Renal pelvis (tissue), 1 donor: ENCODE measurements at regions not wholly inside any gene's neighbourhood (a gene's known extent, or its start where the extent isn't known, plus 50 kb on each side); places are given as distances from the start of the nearest gene placed in this dataset.

Experiments used
- DNase-seq: peaks from one replicate; pipeline ENCODE4 v3.0.0-alpha.2; 2013

- DNase-seq: no peak
These were observed 622.4 kb downstream of the BCKDHB start for GRCh38 chr6:80728830-80729229.

- no peak for DNase-seq
These were observed 621.8 kb downstream of the BCKDHB start for GRCh38 chr6:80728101-80728750.

GRCh38 chr6:80725156-80725930 is 618.9 kb downstream of the BCKDHB start:
- DNase-seq: no peak

GRCh38 chr6:80720824-80721223 is 614.4 kb downstream of the BCKDHB start:
- no peak for DNase-seq

- no peak for DNase-seq
These were observed 608.0 kb downstream of the BCKDHB start for GRCh38 chr6:80714513-80714912.

- DNase-seq: no peak
These were observed 592.0 kb downstream of the BCKDHB start for GRCh38 chr6:80698459-80698858.

GRCh38 chr6:80696268-80696667 is 589.8 kb downstream of the BCKDHB start:
- no peak for DNase-seq

- DNase-seq: no peak
These were observed 584.2 kb downstream of the BCKDHB start for GRCh38 chr6:80690551-80691131.

- no peak for DNase-seq
These were observed 583.4 kb downstream of the BCKDHB start for GRCh38 chr6:80689716-80690395.

GRCh38 chr6:80679992-80680391 is 573.5 kb downstream of the BCKDHB start:
- DNase-seq: no peak

GRCh38 chr6:80676386-80676785 is 569.9 kb downstream of the BCKDHB start:
- DNase-seq: no peak

GRCh38 chr6:80674669-80675068 is 568.2 kb downstream of the BCKDHB start:
- DNase-seq: no peak

- DNase-seq: no peak
These were observed 566.9 kb downstream of the BCKDHB start for GRCh38 chr6:80673367-80673766.

GRCh38 chr6:80667006-80667405 is 560.5 kb downstream of the BCKDHB start:
- DNase-seq: no peak

GRCh38 chr6:80658926-80659325 is 552.5 kb downstream of the BCKDHB start:
- no peak for DNase-seq

GRCh38 chr6:80647156-80647555 is 540.7 kb downstream of the BCKDHB start:
- no peak for DNase-seq

GRCh38 chr6:80643881-80644280 is 537.4 kb downstream of the BCKDHB start:
- DNase-seq: no peak

GRCh38 chr6:80642452-80642851 is 536.0 kb downstream of the BCKDHB start:
- DNase-seq: no peak

- DNase-seq: no peak
These were observed 535.1 kb downstream of the BCKDHB start for GRCh38 chr6:80641591-80641990.

- DNase-seq: no peak
These were observed 533.7 kb downstream of the BCKDHB start for GRCh38 chr6:80640176-80640575.

GRCh38 chr6:80639181-80639629 is 532.7 kb downstream of the BCKDHB start:
- DNase-seq: no peak

- peak; percentile 30 for DNase-seq
These were observed 532.0 kb downstream of the BCKDHB start for GRCh38 chr6:80638213-80639055.
